Glomerular visceral epithelial cell (primary cell): ENCODE measurements at regions not wholly inside any gene's neighbourhood (a gene's known extent, or its start where the extent isn't known, plus 50 kb on each side); places are given as distances from the start of the nearest gene placed in this dataset.
A peak's percentile ranks its signal among the peaks of the same experiment; 100 is the strongest.
"Not testable (repeated sequence)": the region's sequence is repeated elsewhere in the genome, so short reads cannot be mapped to it uniquely, and the experiment has no call there.

ENCODE experiments used
- DNase-seq: peaks from one replicate; pipeline ENCODE4 v3.0.0-alpha.2; 2016; ENCODE audit errors: extremely low spot score

- DNase-seq: not testable (repeated sequence)
Measured at GRCh38 chr10:90119631-90120280, 418.4 kb downstream of the KIF20B start.

GRCh38 chr10:90125456-90126255 is 424.3 kb downstream of the KIF20B start:
- DNase-seq: no peak

GRCh38 chr10:90126256-90126595 is 424.8 kb downstream of the KIF20B start:
- DNase-seq: no peak

- DNase-seq: no peak
Measured at GRCh38 chr10:90130321-90131086, 429.1 kb downstream of the KIF20B start.

GRCh38 chr10:90133606-90134005 is 432.2 kb downstream of the KIF20B start:
- DNase-seq: no peak

DNA sequence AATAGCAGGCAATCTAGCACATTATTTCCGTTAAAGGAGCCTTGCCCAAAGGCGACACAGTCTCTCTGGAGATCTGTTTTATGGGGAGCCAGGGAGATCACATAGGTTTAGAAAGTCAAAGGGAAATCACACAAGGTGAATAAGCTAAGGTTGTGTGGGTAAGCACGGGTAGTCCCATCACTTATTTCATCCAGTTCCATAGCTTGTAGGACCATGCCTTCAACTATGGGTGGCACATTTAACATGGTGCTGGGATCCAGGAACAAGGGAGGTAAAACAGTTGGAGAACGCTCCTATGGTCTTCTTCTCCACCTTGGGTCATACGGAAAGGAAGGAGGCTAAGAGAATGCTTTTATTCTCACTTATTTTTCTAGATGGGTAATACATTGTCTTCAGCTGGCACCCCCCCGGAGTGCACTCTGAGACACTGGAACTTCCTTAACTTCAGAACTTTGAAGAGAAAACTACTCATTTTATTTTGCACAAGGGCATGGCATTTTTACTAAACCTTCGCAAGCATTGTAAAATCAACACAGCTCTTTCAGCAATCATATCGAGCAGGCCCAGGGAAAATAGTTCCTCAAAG is 435.4 kb downstream of the KIF20B start:
- no peak for DNase-seq

- DNase-seq: peak; percentile 9
Measured at GRCh38 chr10:90138844-90139243, 437.5 kb downstream of the KIF20B start.

GRCh38 chr10:90141791-90142190 is 440.4 kb downstream of the KIF20B start:
- no peak for DNase-seq

- no peak for DNase-seq
Measured at GRCh38 chr10:90143937-90144336, 442.5 kb downstream of the KIF20B start.

GRCh38 chr10:90148116-90148855 is 446.9 kb downstream of the KIF20B start:
- peak; percentile 9 for DNase-seq

- no peak for DNase-seq
Measured at GRCh38 chr10:90149563-90149962, 448.2 kb downstream of the KIF20B start.

- no peak for DNase-seq
Measured at GRCh38 chr10:90162271-90162853, 461.0 kb downstream of the KIF20B start.

DNA sequence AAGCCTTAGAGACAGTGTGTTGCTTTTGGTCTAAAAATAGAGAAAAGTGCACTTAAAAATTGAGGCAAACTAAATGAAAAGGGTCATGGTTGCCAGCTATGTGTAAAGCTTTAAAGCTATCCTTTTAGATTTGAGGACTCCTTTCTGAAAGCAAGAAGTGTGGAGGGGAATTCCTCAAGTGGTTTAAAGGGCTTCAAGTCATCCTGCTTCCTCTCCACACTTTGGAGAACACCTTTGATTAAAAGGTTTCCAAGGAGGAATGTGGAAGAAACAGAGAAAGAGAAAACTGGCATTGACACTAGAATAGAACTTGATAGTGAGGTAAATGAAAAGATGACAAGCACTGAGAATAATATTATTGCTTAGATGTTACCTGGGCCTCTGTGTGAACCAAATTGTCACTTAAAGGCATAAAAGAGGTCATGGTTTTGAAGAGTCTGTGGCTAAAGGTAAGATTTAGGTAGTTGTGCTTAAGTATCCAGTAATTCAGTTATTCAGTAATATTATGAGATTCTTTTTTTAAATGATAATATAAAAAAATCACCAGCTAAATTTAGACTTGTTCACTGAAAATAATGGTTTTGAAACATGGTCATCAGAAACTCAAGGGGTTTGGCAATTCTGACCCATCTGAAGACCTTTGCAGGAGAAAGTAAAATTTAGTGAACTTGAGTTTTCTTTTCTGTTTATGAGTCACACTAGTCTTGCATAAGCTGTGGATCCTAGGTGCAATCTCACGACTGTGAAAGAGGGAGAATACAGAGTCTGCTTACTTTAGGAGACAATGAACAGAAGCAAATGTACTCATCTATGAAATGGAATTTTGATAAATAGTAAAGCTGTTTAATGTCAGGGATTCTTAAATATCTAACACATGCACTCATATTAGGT is 466.0 kb downstream of the KIF20B start:
- no peak for DNase-seq

GRCh38 chr10:90168244-90168643 is 466.9 kb downstream of the KIF20B start:
- DNase-seq: no peak

DNA sequence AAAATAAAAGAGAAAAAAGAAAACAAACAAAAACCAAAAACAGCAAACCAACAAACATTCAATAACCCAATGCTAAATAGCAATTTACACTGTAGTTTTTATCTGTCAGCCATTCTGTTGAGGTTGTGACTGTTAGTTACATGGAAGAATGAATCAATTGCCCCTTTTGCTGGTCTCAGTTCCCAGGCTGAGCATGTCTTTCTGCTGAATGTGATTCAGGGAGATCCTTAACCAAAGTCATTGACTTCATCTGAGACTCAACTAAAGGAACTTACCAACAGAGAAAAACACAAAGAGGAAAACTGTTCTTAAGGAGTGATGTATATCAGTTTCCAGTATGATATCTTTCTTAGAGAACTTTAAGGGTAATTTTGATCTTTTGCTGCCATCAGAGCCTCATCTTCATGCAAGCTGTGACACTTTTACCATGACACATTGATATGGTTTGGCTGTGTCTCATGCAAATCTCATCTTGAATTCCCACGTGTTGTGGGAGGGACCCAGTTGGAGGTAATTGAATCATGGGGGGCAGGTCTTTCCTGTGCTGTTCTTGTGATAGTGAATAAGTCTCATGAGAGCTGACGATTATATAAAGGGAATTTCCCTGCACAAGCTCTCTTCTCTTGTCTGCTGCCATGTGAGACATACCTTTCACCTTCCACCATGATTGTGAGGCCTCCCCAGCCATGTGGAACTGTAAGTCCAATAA is 469.8 kb downstream of the KIF20B start:
- no peak for DNase-seq

DNA sequence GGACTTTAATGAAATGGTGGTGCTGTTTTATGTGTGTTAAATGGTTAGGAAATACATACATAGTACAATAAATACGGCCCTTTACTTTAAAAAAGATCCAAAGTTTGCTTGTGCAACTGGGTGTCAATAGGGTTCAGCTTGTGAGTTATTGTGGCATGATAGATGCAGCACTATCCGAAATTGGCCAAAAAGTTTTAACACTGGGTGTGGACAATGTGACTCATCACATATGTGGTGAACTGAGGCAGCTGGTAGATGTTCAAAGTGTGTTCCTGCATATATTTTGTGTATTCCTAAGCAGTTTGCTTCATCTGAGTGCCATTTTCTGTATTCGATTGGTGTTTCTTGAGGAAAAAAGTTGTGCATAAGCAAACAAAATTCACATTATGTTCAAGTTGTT is 473.1 kb downstream of the KIF20B start:
- no peak for DNase-seq

GRCh38 chr10:90175161-90175681 is 473.8 kb downstream of the KIF20B start:
- DNase-seq: no peak

- DNase-seq: peak; percentile 40
Measured at GRCh38 chr10:90179696-90180407, 478.5 kb downstream of the KIF20B start.
